ENCODE measurements at regions not wholly inside any gene's neighbourhood (a gene's known extent, or its start where the extent isn't known, plus 50 kb on each side); places are given as distances from the start of the nearest gene placed in this dataset.

GRCh38 chr7:117979954-117980497, 106.8 kb upstream of the CTTNBP2 start:
- H3K79me1 ChIP-seq (ENCODE audit: low read depth in 1 of 2, low read length in 2 of 2) = no peaks in the 10 kb centered on the region
- H4K20me1 ChIP-seq (ENCODE audit: insufficient read depth, low read length) = no peaks in the 10 kb centered on the region
- H4K8ac ChIP-seq (ENCODE audit: low read depth in 2 of 2, low read length in 2 of 2) = no peak overlapping the region
- no peaks in the 10 kb centered on the region for H3K9me3 ChIP-seq (ENCODE audit: control insufficient read depth, insufficient read depth, low read length)
- ChIA-PET POLR2A (ENCODE audit: unreplicated experiment) (no interaction called here), CTCF (interaction anchor here (1.2 kb wide), 1 partner anchor 13 kb away, joined by 4 read pairs; no protein-coding TSS in a partner anchor)
- H4K91ac ChIP-seq (ENCODE audit: insufficient read depth, low read depth, low read length) = no peak overlapping the region
- H2BK15ac ChIP-seq (ENCODE audit: low read depth, low read length) = no peak overlapping the region
- H2BK20ac ChIP-seq (ENCODE audit: low read depth, low read length) = no peak overlapping the region
- no CpG with 5 or more reads among the region's 4 CpGs for WGBS, 2 experiments (ENCODE audit: extremely low coverage in 2 of 2, insufficient read length in 1 of 2)
- H3K23ac ChIP-seq (ENCODE audit: low read depth, low read length) = no peak overlapping the region
- H3K14ac ChIP-seq (replicated peaks; ENCODE audit: low read depth, low read length) = no peak overlapping the region
- H3K36me3 ChIP-seq (ENCODE audit: control insufficient read depth, insufficient read depth, low read length) = no peaks in the 10 kb centered on the region
- no peak overlapping the region for H3K9ac ChIP-seq (ENCODE audit: low read depth, low read length)
- H3K27ac ChIP-seq (ENCODE audit: insufficient read depth, low read length) = no peak overlapping the region
- H2AK5ac ChIP-seq (ENCODE audit: low read depth, low read length) = no peak overlapping the region
- ATAC-seq (ENCODE audit: low read depth) = no peak
- no peak overlapping the region for H2BK5ac ChIP-seq (ENCODE audit: low read depth, low read length, poor library complexity, severe bottlenecking)
- H3K9me1 ChIP-seq (ENCODE audit: insufficient read depth, low read length) = no peaks in the 10 kb centered on the region
- no peak overlapping the region for H3K56ac ChIP-seq (ENCODE audit: extremely low read depth, insufficient read depth, low read length)
- no peak for TF ChIP-seq RFX5 (IDR thresholded peaks at IDR 0.05; ENCODE audit: low read depth, low read length)
- TF ChIP-seq USF2 (IDR thresholded peaks at IDR 0.05; ENCODE audit: low read depth, low read length) = no peak
- no peak for TF ChIP-seq CTCF (conservative IDR thresholded peaks at IDR 0.05; ENCODE audit: low read depth, low read length)
- TF ChIP-seq ELK1 (IDR thresholded peaks at IDR 0.05; ENCODE audit: borderline replicate concordance, low read depth, low read length) = no peak
- no peak for TF ChIP-seq RAD21 (IDR thresholded peaks at IDR 0.05; ENCODE audit: low read length)
- no peak for TF ChIP-seq NFE2L2 (IDR thresholded peaks at IDR 0.05; ENCODE audit: low read depth, low read length)
- TF ChIP-seq SMC3 (IDR thresholded peaks at IDR 0.05; ENCODE audit: low read depth, low read length) = no peak
- no peak overlapping the region for H2AFZ ChIP-seq (replicated peaks; ENCODE audit: low read length, poor library complexity)
- H2BK120ac ChIP-seq (ENCODE audit: low read depth, low read length) = no peak overlapping the region
- H3K4me1 ChIP-seq (ENCODE audit: control insufficient read depth, insufficient read depth, low read length) = no peaks in the 10 kb centered on the region
- H2AK9ac ChIP-seq (replicated peaks; ENCODE audit: low read depth, low read length, poor library complexity) = no peak overlapping the region
- no peaks in the 10 kb centered on the region for H3K27me3 ChIP-seq (ENCODE audit: control insufficient read depth, insufficient read depth, low read length)
- intact Hi-C loops (cut with micrococcal nuclease) = no loop called here
- H3K4me2 ChIP-seq (ENCODE audit: low read depth, low read length) = no peak overlapping the region
- dilution Hi-C loops (cut with HindIII; ENCODE audit: low sequenced_read_pairs, unreplicated experiment) = no loop called here
- H3K4me3 ChIP-seq (ENCODE audit: insufficient read depth, low read depth, low read length) = no peak overlapping the region
- H4K5ac ChIP-seq (ENCODE audit: low read depth, low read length) = no peak overlapping the region
- H3K4ac ChIP-seq (ENCODE audit: low read depth, low read length) = no peak overlapping the region
- in situ Hi-C loops (cut with MboI; ENCODE audit: low sequenced_read_pairs) = no loop called here
- no peak for DNase-seq
- H3K18ac ChIP-seq (ENCODE audit: low read depth, low read length) = no peak overlapping the region
- no TSS peak for BruUV-seq (replicated peaks)

Data from IMR-90 (cell line).